Osteocyte (in vitro differentiated cells): ENCODE measurements at regions not wholly inside any gene's neighbourhood (a gene's known extent, or its start where the extent isn't known, plus 50 kb on each side); places are given as distances from the start of the nearest gene placed in this dataset.

ENCODE experiments used
- DNase-seq: peaks from one replicate; pipeline ENCODE4 v3.0.0; 2021; ENCODE audit warnings: mixed read lengths; ENCODE audit not compliant: unreplicated experiment; ENCODE audit errors: extremely low spot score
- H3K27ac Mint-ChIP-seq: one replicate; pipeline ENCODE4 v1.8.0; 2021; ENCODE audit warnings: mild to moderate bottlenecking, mixed read lengths; ENCODE audit not compliant: unreplicated experiment
- H3K27me3 Mint-ChIP-seq: one replicate; pipeline ENCODE4 v1.8.0; 2021; ENCODE audit warnings: mixed read lengths; ENCODE audit not compliant: unreplicated experiment
- H3K36me3 Mint-ChIP-seq: one replicate; pipeline ENCODE4 v1.8.0; 2021; ENCODE audit warnings: mixed read lengths; ENCODE audit not compliant: unreplicated experiment
- H3K4me1 Mint-ChIP-seq: one replicate; pipeline ENCODE4 v1.8.0; 2021; ENCODE audit warnings: mixed read lengths; ENCODE audit not compliant: unreplicated experiment
- H3K4me3 Mint-ChIP-seq: one replicate; pipeline ENCODE4 v1.8.0; 2021; ENCODE audit warnings: mild to moderate bottlenecking, moderate library complexity, mixed read lengths; ENCODE audit not compliant: unreplicated experiment
- H3K9me3 Mint-ChIP-seq: one replicate; pipeline ENCODE4 v1.8.0; 2021; ENCODE audit warnings: mixed read lengths; ENCODE audit not compliant: unreplicated experiment
- CTCF ChIP-seq: fragments of 200-600 bp; sonication (generic); IDR thresholded peaks from 2 replicates; pipeline ENCODE4 v1.5.0; 2021; ENCODE audit warnings: antibody characterized with exemption, mild to moderate bottlenecking, moderate library complexity

DNA sequence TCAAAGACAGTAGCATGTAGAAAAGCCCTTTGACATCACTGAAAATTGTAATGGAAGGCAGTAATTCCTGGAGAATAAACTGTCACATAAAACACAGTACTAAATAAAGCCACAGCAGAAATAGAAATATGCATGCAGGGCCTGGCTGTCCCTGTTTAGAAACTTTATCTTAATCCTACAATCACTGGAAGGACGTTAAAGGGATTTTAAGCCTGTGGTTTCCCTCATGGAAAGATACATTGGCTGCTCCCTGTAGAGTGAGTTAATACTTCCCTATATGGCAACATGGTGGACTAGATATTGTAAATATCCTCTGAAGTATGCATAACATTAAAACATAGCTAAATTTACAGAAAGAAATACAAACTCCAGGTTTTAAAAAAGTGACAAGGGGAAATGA is 1334.9 kb upstream of the CELF2 start:
- H3K4me3 Mint-ChIP-seq, result no peak overlapping the region
- no peaks in the 10 kb centered on the region for H3K4me1 Mint-ChIP-seq
- H3K9me3 Mint-ChIP-seq, result peaks cover 7% of the 10 kb centered on the region
- no peaks in the 10 kb centered on the region for H3K27me3 Mint-ChIP-seq
- no peaks in the 10 kb centered on the region for H3K36me3 Mint-ChIP-seq
- DNase-seq, result no peak
- TF ChIP-seq CTCF, result no peak
- H3K27ac Mint-ChIP-seq, result no peak overlapping the region

- no peak for DNase-seq
- no peaks in the 10 kb centered on the region for H3K27me3 Mint-ChIP-seq
- TF ChIP-seq CTCF, result no peak
- H3K4me3 Mint-ChIP-seq, result no peak overlapping the region
- no peak overlapping the region for H3K27ac Mint-ChIP-seq
- no peaks in the 10 kb centered on the region for H3K4me1 Mint-ChIP-seq
- no peaks in the 10 kb centered on the region for H3K36me3 Mint-ChIP-seq
- H3K9me3 Mint-ChIP-seq, result peaks cover 7% of the 10 kb centered on the region
These were observed 1333.5 kb upstream of the CELF2 start for GRCh38 chr10:9684186-9684585.

DNA sequence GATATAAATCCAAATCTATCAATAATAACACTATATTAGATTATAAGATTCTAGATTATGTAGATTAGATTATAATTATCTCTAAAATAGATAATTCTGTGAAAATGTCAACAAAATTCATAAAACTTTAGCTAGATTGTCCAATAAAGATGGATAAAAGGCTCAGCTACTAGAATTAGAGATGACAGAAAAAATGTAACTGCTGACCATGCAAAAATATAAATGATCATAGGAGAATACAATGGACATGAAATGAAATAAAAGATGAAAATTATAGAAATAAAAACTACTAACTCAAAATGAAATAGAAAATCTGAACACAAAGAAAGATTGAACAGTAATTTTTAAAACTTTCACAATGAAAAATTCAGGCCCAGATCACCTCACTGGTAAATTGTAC is 1332.1 kb upstream of the CELF2 start:
- no peak for TF ChIP-seq CTCF
- DNase-seq, result no peak
- no peak overlapping the region for H3K27ac Mint-ChIP-seq
- no peaks in the 10 kb centered on the region for H3K36me3 Mint-ChIP-seq
- H3K27me3 Mint-ChIP-seq, result no peaks in the 10 kb centered on the region
- no peaks in the 10 kb centered on the region for H3K4me1 Mint-ChIP-seq
- no peak overlapping the region for H3K4me3 Mint-ChIP-seq
- H3K9me3 Mint-ChIP-seq, result peaks cover 5% of the 10 kb centered on the region

GRCh38 chr10:9688711-9689110 is 1329.0 kb upstream of the CELF2 start:
- TF ChIP-seq CTCF, result no peak
- no peaks in the 10 kb centered on the region for H3K4me1 Mint-ChIP-seq
- H3K27me3 Mint-ChIP-seq, result no peaks in the 10 kb centered on the region
- H3K27ac Mint-ChIP-seq, result no peak overlapping the region
- no peak for DNase-seq
- no peak overlapping the region for H3K4me3 Mint-ChIP-seq
- no peaks in the 10 kb centered on the region for H3K36me3 Mint-ChIP-seq
- H3K9me3 Mint-ChIP-seq, result no peaks in the 10 kb centered on the region

- Mint-ChIP-seq H3K27me3 (no peaks in the 10 kb centered on the region), H3K36me3 (no peaks in the 10 kb centered on the region), H3K4me3 (no peak overlapping the region), H3K4me1 (no peaks in the 10 kb centered on the region), H3K9me3 (peaks cover 16% of the 10 kb centered on the region), H3K27ac (no peak overlapping the region)
- no peak for TF ChIP-seq CTCF
- DNase-seq, result no peak
These were observed 1310.5 kb upstream of the CELF2 start for GRCh38 chr10:9707216-9707615.
